Stomach (tissue), 8 donors: ENCODE measurements at regions not wholly inside any gene's neighbourhood (a gene's known extent, or its start where the extent isn't known, plus 50 kb on each side); places are given as distances from the start of the nearest gene placed in this dataset.

Experiments
- DNase-seq, 2 donors: peaks; one replicate each; pipeline versions ENCODE4 v3.0.0 to v3.0.0-alpha.2; 2013 to 2019
- H3K27ac ChIP-seq, 5 donors: fragments of 200-600 bp in 4 of 5; sonication (generic) in 4 of 5; one replicate each; pipeline ENCODE4 v1.5.1; 2013 to 2019; ENCODE audit warnings: mild to moderate bottlenecking in 1 of 5, moderate library complexity in 1 of 5
- H3K27me3 ChIP-seq, 3 donors: fragments of 200-600 bp; sonication (generic); one replicate each; pipeline ENCODE4 v1.5.1; 2017 to 2019; ENCODE audit warnings: mixed run types in 1 of 3
- H3K36me3 ChIP-seq, 4 donors: fragments of 200-600 bp; sonication (generic); 1 replicate in 3 of 4; 2 replicates in 1 of 4; pipeline ENCODE4 v1.5.1; 2016 to 2019
- H3K4me1 ChIP-seq, 4 donors: fragments of 200-600 bp; sonication (generic); one replicate each; pipeline ENCODE4 v1.5.1; 2016 to 2019
- H3K4me3 ChIP-seq, 4 donors: fragments of 200-600 bp; sonication (generic) in 3 of 4; one replicate each; pipeline ENCODE4 v1.5.1; 2016 to 2019; ENCODE audit warnings: mild to moderate bottlenecking in 1 of 4
- H3K9me3 ChIP-seq, 4 donors: fragments of 200-600 bp; sonication (generic); one replicate each; pipeline ENCODE4 v1.5.1; 2016 to 2019
- CTCF ChIP-seq, 7 experiments: fragments of 450-650 bp in 4 of 7; fragments of 200-600 bp in 3 of 7; sonication (generic) in 3 of 7; IDR thresholded peaks; one replicate each; pipeline ENCODE4 v1.5.1; 2016 to 2019; ENCODE audit warnings: antibody characterized with exemption in 7 of 7, control low read depth in 2 of 7, mild to moderate bottlenecking in 1 of 7
- EP300 ChIP-seq: sonication (generic); formaldehyde crosslinking; IDR thresholded peaks from one replicate; pipeline ENCODE4 v1.6.1; 2017; ENCODE audit warnings: antibody characterized with exemption
- POLR2A ChIP-seq, 4 donors: fragments of 450-650 bp; IDR thresholded peaks; one replicate each; pipeline ENCODE4 v1.6.1; 2016; ENCODE audit warnings: antibody characterized with exemption in 4 of 4, control low read depth in 2 of 4, mild to moderate bottlenecking in 1 of 4, moderate library complexity in 1 of 4
- POLR2AphosphoS5 ChIP-seq, 3 donors: sonication (generic); formaldehyde crosslinking; IDR thresholded peaks; one replicate each; pipeline ENCODE4 v1.6.1; 2016; ENCODE audit warnings: antibody characterized with exemption in 3 of 3
- WGBS, 5 donors: extraction: QIAGEN DNeasy Blood & Tissue Kit in 3 of 5; methylation state at CpG; one replicate each; pipeline versions ENCODE4 v1.1.5 to v1.1.7; 2013 to 2018; 5-methylcytosine and 5-hydroxymethylcytosine counted together
- intact Hi-C: fragments of 100-400 bp; cut with DNase I; formaldehyde crosslinking; loops from one replicate; pipeline ENCODE4 v1.15.1; 2023; ENCODE audit warnings: low total_unique reads
- donor health status: healthy with polysubstance abuse.
- donor health status: Bipolar disorder and iron deficiency.
- donor health status: healthy.

DNA sequence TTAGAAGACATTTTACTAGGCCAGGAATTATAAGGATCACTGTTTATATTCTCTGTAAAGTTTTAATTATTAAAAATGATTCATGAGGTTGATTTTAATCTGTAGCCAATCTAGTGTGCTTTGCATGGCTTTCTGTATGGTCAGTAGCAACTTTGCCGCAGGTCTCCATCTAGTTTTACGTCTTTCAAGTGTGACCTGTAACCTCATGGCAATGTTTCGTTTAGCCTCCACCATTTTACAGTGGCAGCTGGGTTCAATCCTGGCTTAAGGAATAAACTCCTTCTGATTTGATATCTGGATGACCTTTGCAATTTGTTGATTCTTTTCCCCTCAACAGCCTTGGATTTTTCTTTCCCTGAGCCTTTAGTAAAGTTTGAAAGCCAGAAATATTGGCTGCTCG is 434.5 kb upstream of the CDH9 start:
- H3K4me1 ChIP-seq: no peaks in the 10 kb centered on the region
- H3K27ac ChIP-seq: no peak overlapping the region
- TF ChIP-seq CTCF (IDR thresholded peaks at IDR 0.05) (no peak), POLR2A (IDR thresholded peaks at IDR 0.05) (no peak), EP300 (no peak), POLR2AphosphoS5 (IDR thresholded peaks at IDR 0.05) (no peak)
- DNase-seq: no peak
- peaks cover 0 to 27% (median 21%) of the 10 kb centered on the region in 4 donors for H3K9me3 ChIP-seq
- 36 to 61% (median 56%) methylated on average over 4 of the region's 4 CpGs for WGBS, 5 donors
- intact Hi-C loops: no loop called here
- H3K36me3 ChIP-seq: no peaks in the 10 kb centered on the region
- no peak overlapping the region for H3K4me3 ChIP-seq
- no peaks in the 10 kb centered on the region for H3K27me3 ChIP-seq

GRCh38 chr5:27472000-27472763 is 433.8 kb upstream of the CDH9 start:
- DNase-seq: no peak
- H3K9me3 ChIP-seq: peaks cover 0 to 23% (median 15%) of the 10 kb centered on the region in 4 donors
- H3K36me3 ChIP-seq: no peaks in the 10 kb centered on the region
- H3K27me3 ChIP-seq: no peaks in the 10 kb centered on the region
- no peak for TF ChIP-seq POLR2A (IDR thresholded peaks at IDR 0.05)
- TF ChIP-seq CTCF (IDR thresholded peaks at IDR 0.05): no peak
- TF ChIP-seq EP300: no peak
- TF ChIP-seq POLR2AphosphoS5 (IDR thresholded peaks at IDR 0.05): no peak
- no peak overlapping the region for H3K27ac ChIP-seq
- no peaks in the 10 kb centered on the region for H3K4me1 ChIP-seq
- 68 to 83% (median 80%) methylated on average over 11 of the region's 11 CpGs for WGBS, 5 donors
- no peak overlapping the region for H3K4me3 ChIP-seq
- intact Hi-C loops: no loop called here

GRCh38 chr5:27466959-27467358 is 428.6 kb upstream of the CDH9 start:
- H3K27me3 ChIP-seq: no peaks in the 10 kb centered on the region
- no peak overlapping the region for H3K4me3 ChIP-seq
- TF ChIP-seq POLR2A (IDR thresholded peaks at IDR 0.05) (no peak), EP300 (no peak), CTCF (IDR thresholded peaks at IDR 0.05) (no peak), POLR2AphosphoS5 (IDR thresholded peaks at IDR 0.05) (no peak)
- peaks cover 0 to 6% (median under 1%) of the 10 kb centered on the region in 4 donors for H3K9me3 ChIP-seq
- intact Hi-C loops: no loop called here
- no peaks in the 10 kb centered on the region for H3K4me1 ChIP-seq
- no peaks in the 10 kb centered on the region for H3K36me3 ChIP-seq
- DNase-seq: no peak
- no peak overlapping the region for H3K27ac ChIP-seq
- WGBS, 5 donors: 40 to 54% (median 45%) methylated on average over 1 of the region's 1 CpG

DNA sequence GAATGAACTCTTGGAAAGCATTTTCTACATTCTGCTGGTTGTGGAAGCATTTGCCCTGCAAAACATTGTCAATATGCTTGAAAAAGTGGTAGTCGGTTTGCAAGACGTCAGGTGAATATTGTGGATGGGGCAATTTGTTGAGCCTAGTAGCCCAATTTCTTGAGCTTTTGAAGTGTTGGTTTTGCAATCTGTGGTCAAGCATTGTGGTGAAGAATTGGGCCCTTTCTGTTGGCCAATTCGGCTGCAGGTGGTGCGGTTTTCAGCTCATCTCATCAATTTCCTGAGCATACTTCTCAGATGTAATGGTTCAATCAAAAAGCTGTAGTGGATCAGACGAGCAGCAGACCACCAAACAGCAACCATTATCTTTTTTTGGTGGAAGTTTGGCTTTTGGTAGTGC is 426.8 kb upstream of the CDH9 start:
- intact Hi-C loops: no loop called here
- Histone ChIP-seq H3K9me3 (peaks cover 0 to 5% (median 0%) of the 10 kb centered on the region in 4 donors), H3K4me3 (no peak overlapping the region), H3K27me3 (no peaks in the 10 kb centered on the region), H3K27ac (no peak overlapping the region), H3K36me3 (no peaks in the 10 kb centered on the region), H3K4me1 (no peaks in the 10 kb centered on the region)
- no peak for DNase-seq
- TF ChIP-seq POLR2A (IDR thresholded peaks at IDR 0.05): no peak
- TF ChIP-seq CTCF (IDR thresholded peaks at IDR 0.05): no peak
- TF ChIP-seq POLR2AphosphoS5 (IDR thresholded peaks at IDR 0.05): no peak
- TF ChIP-seq EP300: no peak
- WGBS, 5 donors: 63 to 82% (median 70%) methylated on average over 5 of the region's 5 CpGs
